Peyer's patch (tissue), 4 donors: ENCODE measurements at regions not wholly inside any gene's neighbourhood (a gene's known extent, or its start where the extent isn't known, plus 50 kb on each side); places are given as distances from the start of the nearest gene placed in this dataset.

Experiments used
- CTCF ChIP-seq, 6 experiments: fragments of 450-650 bp in 4 of 6; fragments of 200-600 bp in 2 of 6; sonication (generic) in 1 of 6; IDR thresholded peaks; one replicate each; pipeline ENCODE4 v1.5.1; 2017 to 2019; ENCODE audit warnings: antibody characterized with exemption in 6 of 6, mild to moderate bottlenecking in 3 of 6, moderate library complexity in 1 of 6
- POLR2A ChIP-seq, 2 donors: fragments of 450-650 bp; IDR thresholded peaks; one replicate each; pipeline ENCODE4 v1.5.1; 2017; ENCODE audit warnings: antibody characterized with exemption in 2 of 2, mild to moderate bottlenecking in 2 of 2, moderate library complexity in 2 of 2

- no peak for TF ChIP-seq CTCF (IDR thresholded peaks at IDR 0.05)
- TF ChIP-seq POLR2A (IDR thresholded peaks at IDR 0.05), result no peak
Observed at GRCh38 chr7:21217365-21217764, 210.5 kb upstream of the SP4 start.
